Naive thymus-derived CD4-positive, alpha-beta T cell (primary cell): ENCODE measurements at regions not wholly inside any gene's neighbourhood (a gene's known extent, or its start where the extent isn't known, plus 50 kb on each side); places are given as distances from the start of the nearest gene placed in this dataset.
A peak's percentile ranks its signal among the peaks of the same experiment; 100 is the strongest.

Experiments
- ATAC-seq: fragments of 150-1000 bp; cut with Tn5 transposase; 2 replicates; pipeline ENCODE4 v1.10.0; 2021; ENCODE audit warnings: mild to moderate bottlenecking, moderate library complexity
- CTCF ChIA-PET: fragments of 350-600 bp; sonication (Branson Sonifier 250); formaldehyde crosslinking; loops from one replicate; lab custom pipeline; 2021; ENCODE audit warnings: antibody characterized with exemption; lab: Charles Lee
- POLR2A ChIA-PET: fragments of 350-600 bp; sonication (Branson Sonifier 250); formaldehyde crosslinking; loops from one replicate; lab custom pipeline; 2021; ENCODE audit warnings: antibody characterized with exemption, inconsistent platforms; lab: Charles Lee
- DNase-seq, 9 donors: peaks; one replicate each; pipeline versions ENCODE4 v3.0.0 to v3.0.0-alpha.2; 2020 to 2022; ENCODE audit warnings: mixed read lengths in 1 of 9
- H3K27ac ChIP-seq: one replicate; pipeline ENCODE4 v1.7.0; 2013; ENCODE audit warnings: mild to moderate bottlenecking, low read depth, low read length, moderate library complexity
- H3K27me3 ChIP-seq, 2 donors: one replicate each; pipeline ENCODE4 v1.7.0; 2013; ENCODE audit warnings: low read length in 2 of 2, mild to moderate bottlenecking in 2 of 2, moderate library complexity in 2 of 2; ENCODE audit not compliant: control insufficient read depth in 2 of 2, insufficient read depth in 2 of 2
- H3K36me3 ChIP-seq, 3 experiments: 1 replicate in 2 of 3; 2 replicates in 1 of 3; pipeline ENCODE4 v1.7.0; 2013; ENCODE audit warnings: low read length in 3 of 3, mild to moderate bottlenecking in 3 of 3, moderate library complexity in 1 of 3; ENCODE audit not compliant: insufficient read depth in 3 of 3, control insufficient read depth in 2 of 3
- H3K4me1 ChIP-seq, 2 donors: one replicate each; pipeline ENCODE4 v1.7.0; 2013; ENCODE audit warnings: low read length in 2 of 2, mild to moderate bottlenecking in 2 of 2, moderate library complexity in 1 of 2; ENCODE audit not compliant: control insufficient read depth in 2 of 2, insufficient read depth in 2 of 2
- H3K4me3 ChIP-seq: 2 replicates; pipeline ENCODE4 v1.7.0; 2013; ENCODE audit warnings: mild to moderate bottlenecking, low read length
- H3K9me3 ChIP-seq, 3 experiments: 1 replicate in 2 of 3; 2 replicates in 1 of 3; pipeline ENCODE4 v1.7.0; 2013; ENCODE audit warnings: low read length in 3 of 3; ENCODE audit not compliant: control insufficient read depth in 2 of 3
- H3K27ac Mint-ChIP-seq, 9 donors: one replicate each; pipeline ENCODE4 v1.8.0; 2020 to 2022; ENCODE audit warnings: mixed read lengths in 9 of 9, mild to moderate bottlenecking in 8 of 9, moderate library complexity in 5 of 9, inconsistent platforms in 2 of 9
- H3K27me3 Mint-ChIP-seq, 5 donors: one replicate each; pipeline ENCODE4 v1.8.0; 2021 to 2022; ENCODE audit warnings: mixed read lengths in 5 of 5, mild to moderate bottlenecking in 1 of 5
- H3K36me3 Mint-ChIP-seq, 5 donors: one replicate each; pipeline ENCODE4 v1.8.0; 2020 to 2022; ENCODE audit warnings: mixed read lengths in 5 of 5, mild to moderate bottlenecking in 3 of 5, inconsistent platforms in 1 of 5
- H3K4me1 Mint-ChIP-seq, 7 donors: one replicate each; pipeline ENCODE4 v1.8.0; 2020 to 2022; ENCODE audit warnings: mixed read lengths in 7 of 7, mild to moderate bottlenecking in 3 of 7, inconsistent platforms in 1 of 7
- H3K4me3 Mint-ChIP-seq, 10 donors: one replicate each; pipeline ENCODE4 v1.8.0; 2020 to 2022; ENCODE audit warnings: mild to moderate bottlenecking in 10 of 10, mixed read lengths in 10 of 10, moderate library complexity in 6 of 10, inconsistent platforms in 2 of 10
- H3K9me3 Mint-ChIP-seq, 11 donors: one replicate each; pipeline ENCODE4 v1.8.0; 2020 to 2022; ENCODE audit warnings: mixed read lengths in 11 of 11, mild to moderate bottlenecking in 4 of 11, inconsistent platforms in 1 of 11, moderate library complexity in 1 of 11
- intact Hi-C, 2 donors: fragments of 100-400 bp; cut with micrococcal nuclease; formaldehyde crosslinking; loops; one replicate each; pipeline ENCODE4 v1.15.1; 2023

GRCh38 chr12:68557011-68557730 is 53.5 kb upstream of the RAP1B start:
- intact Hi-C loops = no loop called here

GRCh38 chr12:68559246-68559645 is 51.5 kb upstream of the RAP1B start:
- Mint-ChIP-seq H3K27me3 (peaks cover 0 to 18% (median 0%) of the 10 kb centered on the region in 5 donors), H3K4me3 (no peak overlapping the region), H3K27ac (peak overlapping the region in 2 of 9 donors; percentile 15 to 26), H3K4me1 (peaks cover 11 to 34% (median 23%) of the 10 kb centered on the region in 7 donors), H3K9me3 (peaks cover 0 to 4% (median 0%) of the 10 kb centered on the region in 11 donors), H3K36me3 (peaks cover 0 to 1% (median 0%) of the 10 kb centered on the region in 5 donors)
- no peaks in the 10 kb centered on the region for H3K36me3 ChIP-seq
- H3K9me3 ChIP-seq = no peaks in the 10 kb centered on the region
- DNase-seq = no peak
- peaks cover 0 to 3% of the 10 kb centered on the region in 2 donors for H3K4me1 ChIP-seq
- no peak overlapping the region for H3K4me3 ChIP-seq
- POLR2A ChIA-PET = interaction anchor here (3.0 kb wide), 1 partner anchor 12 kb away, joined by 12 read pairs; no protein-coding TSS in a partner anchor
- intact Hi-C loops = no loop called here
- ATAC-seq = no peak
- CTCF ChIA-PET = interaction anchor here (1.2 kb wide), 1 partner anchor 15 kb away, joined by 3 read pairs; no protein-coding TSS in a partner anchor
- no peaks in the 10 kb centered on the region for H3K27me3 ChIP-seq
- H3K27ac ChIP-seq = no peak overlapping the region

More at GRCh38 chr12:68557011-68557730, 53.5 kb upstream of the RAP1B start:
- Mint-ChIP-seq H3K4me3 (no peak overlapping the region), H3K27me3 (peaks cover 0 to 18% (median 0%) of the 10 kb centered on the region in 5 donors), H3K9me3 (peaks cover 0 to 4% (median 0%) of the 10 kb centered on the region in 11 donors), H3K27ac (peak overlapping the region in 1 of 9 donors; percentile 76), H3K4me1 (peaks cover 12 to 40% (median 27%) of the 10 kb centered on the region in 7 donors), H3K36me3 (no peaks in the 10 kb centered on the region)
- ChIA-PET POLR2A (interaction anchor here (0.7 kb wide), 1 partner anchor 17 kb away, joined by 3 read pairs; no protein-coding TSS in a partner anchor), CTCF (no interaction called here)
- H3K4me1 ChIP-seq = no peaks in the 10 kb centered on the region
- no peaks in the 10 kb centered on the region for H3K36me3 ChIP-seq
- ATAC-seq = no peak
- no peaks in the 10 kb centered on the region for H3K27me3 ChIP-seq
- H3K4me3 ChIP-seq = no peak overlapping the region
- H3K27ac ChIP-seq = no peak overlapping the region
- no peak for DNase-seq
- no peaks in the 10 kb centered on the region for H3K9me3 ChIP-seq

- CTCF ChIA-PET = no interaction called here
- Mint-ChIP-seq H3K9me3 (peaks cover 0 to 4% (median 0%) of the 10 kb centered on the region in 11 donors), H3K4me3 (no peak overlapping the region), H3K27me3 (peaks cover 0 to 11% (median 0%) of the 10 kb centered on the region in 5 donors), H3K4me1 (peaks cover 16 to 44% (median 32%) of the 10 kb centered on the region in 7 donors), H3K27ac (peak overlapping the region in 2 of 9 donors; percentile 12 to 81), H3K36me3 (peaks cover 0 to 1% (median 0%) of the 10 kb centered on the region in 5 donors)
- Histone ChIP-seq H3K27me3 (no peaks in the 10 kb centered on the region), H3K36me3 (no peaks in the 10 kb centered on the region), H3K4me3 (no peak overlapping the region), H3K4me1 (peaks cover 0 to 5% of the 10 kb centered on the region in 2 donors), H3K27ac (no peak overlapping the region), H3K9me3 (no peaks in the 10 kb centered on the region)
- POLR2A ChIA-PET = interaction anchor here (3.0 kb wide), 1 partner anchor 11 kb away, joined by 12 read pairs; no protein-coding TSS in a partner anchor
- DNase-seq (no peak), ATAC-seq (peak; percentile 60)
- intact Hi-C loops = no loop called here
Observed at GRCh38 chr12:68559984-68560850, 50.5 kb upstream of the RAP1B start.

- Mint-ChIP-seq H3K27me3 (peaks cover 0 to 6% (median 0%) of the 10 kb centered on the region in 5 donors), H3K36me3 (peaks cover 0 to 1% (median 0%) of the 10 kb centered on the region in 5 donors), H3K4me3 (no peak overlapping the region), H3K4me1 (peaks cover 20 to 45% (median 37%) of the 10 kb centered on the region in 7 donors), H3K9me3 (peaks cover 0 to 4% (median 0%) of the 10 kb centered on the region in 11 donors), H3K27ac (no peak overlapping the region)
- Histone ChIP-seq H3K27ac (no peak overlapping the region), H3K4me3 (no peak overlapping the region), H3K27me3 (no peaks in the 10 kb centered on the region), H3K36me3 (no peaks in the 10 kb centered on the region), H3K9me3 (no peaks in the 10 kb centered on the region), H3K4me1 (peaks cover 0 to 12% of the 10 kb centered on the region in 2 donors)
- ATAC-seq (no peak), DNase-seq (no peak)
- ChIA-PET CTCF (no interaction called here), POLR2A (interaction anchor here (3.0 kb wide), 1 partner anchor 11 kb away, joined by 12 read pairs; no protein-coding TSS in a partner anchor)
- intact Hi-C loops = no loop called here
Observed at GRCh38 chr12:68560851-68561422, 49.8 kb upstream of the RAP1B start.
